ENCODE measurements at regions not wholly inside any gene's neighbourhood (a gene's known extent, or its start where the extent isn't known, plus 50 kb on each side); places are given as distances from the start of the nearest gene placed in this dataset.

GRCh38 chr16:13441675-13442074 is 478.3 kb upstream of the ERCC4 start:
- ChIA-PET CTCF (ENCODE audit: low intra/inter-chr PET ratio, low total read pairs) (no interaction called here), POLR2A (no interaction called here)
- Histone ChIP-seq H2AFZ (ENCODE audit: low read length) (no peak overlapping the region), H3K27ac (ENCODE audit: extremely low read length, insufficient read depth, low read length) (no peak overlapping the region), H3K9ac (ENCODE audit: insufficient read depth, low read depth, low read length) (no peak overlapping the region), H3K36me3 (replicated peaks in 1 of 2; ENCODE audit: control insufficient read depth in 1 of 2, insufficient read depth in 2 of 2, low read length in 2 of 2) (no peaks in the 10 kb centered on the region), H3K27me3 (ENCODE audit: control insufficient read depth in 1 of 2, insufficient read depth in 2 of 2, low read length in 2 of 2) (no peaks in the 10 kb centered on the region), H3K4me2 (ENCODE audit: low read depth, low read length) (no peak overlapping the region), H3K4me3 (replicated peaks in 1 of 3; ENCODE audit: insufficient read depth in 1 of 3, low read depth in 2 of 3, low read length in 3 of 3) (no peak overlapping the region), H3K9me3 (ENCODE audit: low read length) (no peaks in the 10 kb centered on the region), H3K4me1 (ENCODE audit: insufficient read depth, low read length) (peaks cover 13% of the 10 kb centered on the region), H3K79me2 (ENCODE audit: insufficient read depth, low read length) (no peaks in the 10 kb centered on the region), H4K20me1 (ENCODE audit: insufficient read depth, low read length) (no peaks in the 10 kb centered on the region)
- no TSS peak for BruUV-seq (replicated peaks)
- in situ Hi-C loops (cut with HindIII; ENCODE audit: extremely low pct_ligation_motif_present, low pct_unique_long_range_greater_than_20kb), result no loop called here
- WGBS (ENCODE audit: low lambda C conversion rate), result 40% methylated on average over 3 of the region's 3 CpGs
- no peak for TF ChIP-seq ZBTB44 (CRISPR knock-in tag; IDR thresholded peaks at IDR 0.05)
- no peak for TF ChIP-seq SNAPC5 (CRISPR knock-in tag; IDR thresholded peaks at IDR 0.05; ENCODE audit: borderline replicate concordance)
- TF ChIP-seq, protein P1, sequence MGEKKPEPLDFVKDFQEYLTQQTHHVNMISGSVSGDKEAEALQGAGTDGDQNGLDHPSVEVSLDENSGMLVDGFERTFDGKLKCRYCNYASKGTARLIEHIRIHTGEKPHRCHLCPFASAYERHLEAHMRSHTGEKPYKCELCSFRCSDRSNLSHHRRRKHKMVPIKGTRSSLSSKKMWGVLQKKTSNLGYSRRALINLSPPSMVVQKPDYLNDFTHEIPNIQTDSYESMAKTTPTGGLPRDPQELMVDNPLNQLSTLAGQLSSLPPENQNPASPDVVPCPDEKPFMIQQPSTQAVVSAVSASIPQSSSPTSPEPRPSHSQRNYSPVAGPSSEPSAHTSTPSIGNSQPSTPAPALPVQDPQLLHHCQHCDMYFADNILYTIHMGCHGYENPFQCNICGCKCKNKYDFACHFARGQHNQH (CRISPR knock-in tag; IDR thresholded peaks at IDR 0.05), result no peak
- TF ChIP-seq NAIF1 (CRISPR knock-in tag; IDR thresholded peaks at IDR 0.05; ENCODE audit: borderline replicate concordance), result no peak
- no peak for TF ChIP-seq JDP2 (CRISPR knock-in tag; IDR thresholded peaks at IDR 0.05; ENCODE audit: borderline replicate concordance)
- no peak for TF ChIP-seq ZNF484 (CRISPR knock-in tag; IDR thresholded peaks at IDR 0.05; ENCODE audit: borderline replicate concordance, low read depth)
- TF ChIP-seq MLLT10 (CRISPR knock-in tag; IDR thresholded peaks at IDR 0.05), result no peak
- TF ChIP-seq ZKSCAN5 (CRISPR knock-in tag; IDR thresholded peaks at IDR 0.05), result no peak
- TF ChIP-seq ZNF747 (CRISPR knock-in tag; IDR thresholded peaks at IDR 0.05; ENCODE audit: borderline replicate concordance), result no peak
- no peak for TF ChIP-seq KDM4B (CRISPR knock-in tag; IDR thresholded peaks at IDR 0.05)
- TF ChIP-seq MIXL1 (CRISPR knock-in tag; IDR thresholded peaks at IDR 0.05), result no peak
- intact Hi-C loops (cut with micrococcal nuclease; ENCODE audit: unreplicated experiment), result no loop called here
- FAIRE-seq (no peak), DNase-seq (ENCODE audit: low spot score) (no peak), ATAC-seq (no peak)
